MG63 (cell line): ENCODE measurements at regions not wholly inside any gene's neighbourhood (a gene's known extent, or its start where the extent isn't known, plus 50 kb on each side); places are given as distances from the start of the nearest gene placed in this dataset.
"Not testable (repeated sequence)": the region's sequence is repeated elsewhere in the genome, so short reads cannot be mapped to it uniquely, and the experiment has no call there.

Source experiments
- DNase-seq: peaks from one replicate; pipeline ENCODE4 v3.0.0-alpha.2; 2020
- H3K27me3 ChIP-seq: fragments of 250-450 bp; sonication (Bioruptor Pico); 2 replicates; pipeline ENCODE4 v1.5.1; 2020; ENCODE audit warnings: mild to moderate bottlenecking, moderate library complexity
- H3K36me3 ChIP-seq: fragments of 250-450 bp; sonication (Bioruptor Pico); 2 replicates; pipeline ENCODE4 v1.5.1; 2020; ENCODE audit warnings: mild to moderate bottlenecking, moderate library complexity
- H3K4me3 ChIP-seq: fragments of 250-450 bp; sonication (Bioruptor Pico); 2 replicates; pipeline ENCODE4 v1.5.1; 2020; ENCODE audit warnings: mild to moderate bottlenecking, moderate library complexity
- H3K9me3 ChIP-seq: fragments of 250-450 bp; sonication (Bioruptor Pico); 2 replicates; pipeline ENCODE4 v1.5.1; 2020; ENCODE audit warnings: mild to moderate bottlenecking, moderate library complexity

DNA sequence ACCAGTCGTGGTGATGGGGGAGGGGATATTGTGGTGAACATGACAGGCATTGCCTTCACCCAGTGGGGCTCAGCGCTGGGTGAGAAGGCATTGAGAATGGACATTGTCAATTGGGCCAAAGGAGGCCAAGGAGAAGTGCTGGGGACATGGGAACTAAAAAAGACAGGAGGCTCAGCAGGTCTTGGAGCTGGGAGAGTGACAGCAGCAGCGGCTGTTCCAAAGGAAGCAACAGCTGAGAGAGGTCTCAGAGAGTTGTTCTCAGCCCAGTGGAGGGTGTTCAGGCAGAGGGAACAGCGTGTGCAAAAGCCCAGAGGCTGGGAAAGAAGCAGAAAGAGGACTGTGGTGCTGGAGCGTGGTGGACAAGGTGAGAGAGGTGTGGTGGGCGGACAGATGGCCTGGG is 56.6 kb upstream of the ASNS start:
- DNase-seq, H3K27me3 ChIP-seq, H3K36me3 ChIP-seq, H3K4me3 ChIP-seq, H3K9me3 ChIP-seq: not testable (repeated sequence)

DNA sequence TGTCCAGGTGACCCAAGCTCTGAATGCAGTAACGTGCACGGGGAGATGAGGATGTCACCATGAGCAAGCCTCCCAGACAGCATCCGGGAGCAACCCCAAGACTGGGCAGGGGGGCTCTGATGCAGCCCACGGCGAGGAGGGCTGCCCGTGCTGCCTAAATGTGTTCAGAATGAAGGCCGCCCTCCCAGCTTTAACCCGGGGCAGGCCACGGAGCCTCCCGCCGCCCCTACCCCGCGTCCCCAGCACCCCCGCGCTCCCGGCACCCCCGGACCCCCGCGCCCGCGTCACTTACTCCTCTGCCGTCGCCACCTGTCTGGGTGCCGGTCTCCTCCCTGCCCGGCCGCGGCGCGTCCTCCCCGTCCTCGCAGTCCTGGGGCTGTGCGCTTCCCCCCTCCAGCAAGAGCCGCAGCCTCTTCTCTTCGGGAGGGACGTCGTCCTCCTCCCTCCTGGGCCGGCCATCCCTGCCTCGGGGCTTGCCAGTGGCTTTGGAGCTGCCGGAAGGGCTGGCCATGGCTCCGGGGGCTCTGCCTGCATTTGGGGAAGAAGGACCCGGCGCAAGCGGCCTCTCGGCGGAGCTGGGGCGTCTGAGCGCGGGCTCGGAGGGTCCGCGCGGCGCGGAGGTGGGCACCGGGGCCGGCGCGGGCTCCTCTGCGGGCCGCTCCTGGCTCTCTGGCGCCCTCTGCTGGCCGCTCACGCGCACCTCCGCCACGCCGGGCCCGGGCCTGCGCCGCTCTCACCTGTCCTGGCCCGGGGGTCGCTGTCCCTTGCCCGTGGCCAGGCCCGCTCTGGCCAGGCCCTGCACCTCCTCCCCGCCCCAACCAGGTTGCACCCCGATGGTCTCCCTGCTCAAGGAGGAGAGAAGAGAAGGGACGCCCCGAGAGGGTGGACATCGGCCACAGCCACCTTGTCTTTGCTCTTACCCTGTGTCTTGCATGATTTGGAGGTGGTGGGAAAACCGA is 55.9 kb upstream of the ASNS start:
- not testable (repeated sequence) for H3K27me3 ChIP-seq, H3K9me3 ChIP-seq, H3K4me3 ChIP-seq, H3K36me3 ChIP-seq
- peak; percentile 20 for DNase-seq
